Activated T-helper 9 cell treated with anti-CD3 and anti-CD28 coated beads, Interleukin-2, amount 50 U/mL, for 16 hours (primary cell): ENCODE measurements at regions not wholly inside any gene's neighbourhood (a gene's known extent, or its start where the extent isn't known, plus 50 kb on each side); places are given as distances from the start of the nearest gene placed in this dataset.
"Not testable (repeated sequence)": the region's sequence is repeated elsewhere in the genome, so short reads cannot be mapped to it uniquely, and the experiment has no call there.

ENCODE experiments used
- DNase-seq: peaks from one replicate; pipeline ENCODE4 v3.0.0-alpha.2; 2020; ENCODE audit warnings: low read depth

DNA sequence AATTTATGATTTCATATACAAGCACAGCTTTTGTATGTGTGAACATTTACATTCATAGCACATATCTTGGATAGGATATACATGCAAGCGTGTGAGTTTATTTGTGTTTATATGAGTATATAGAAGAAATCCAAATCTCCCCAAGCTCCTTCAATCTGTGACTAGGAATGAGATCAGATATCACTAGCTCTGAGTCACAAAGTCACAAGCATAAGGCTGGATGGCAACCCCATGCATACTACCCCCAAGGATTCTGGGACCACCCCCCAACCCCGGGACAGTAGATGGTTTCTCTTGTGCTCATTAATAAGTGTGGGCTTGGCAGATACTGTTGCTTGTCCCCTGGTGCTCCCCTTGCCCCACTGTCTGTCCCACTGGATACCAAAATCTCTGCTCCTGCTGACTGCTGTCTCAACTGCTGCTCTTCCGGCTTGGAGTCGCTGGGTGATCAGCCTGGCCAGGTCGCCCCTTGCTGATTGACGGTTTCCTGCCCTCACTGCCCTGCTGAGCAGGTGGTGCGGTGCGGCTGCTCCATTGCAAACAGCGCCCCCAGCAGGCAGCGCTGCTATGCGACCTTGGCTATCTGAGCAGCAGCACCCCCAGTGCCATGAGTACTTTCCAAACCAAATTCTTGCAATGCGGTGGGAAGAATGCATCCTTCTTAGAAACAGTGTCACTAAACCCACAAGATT is 279.4 kb downstream of the CD83 start:
- DNase-seq = no peak

DNA sequence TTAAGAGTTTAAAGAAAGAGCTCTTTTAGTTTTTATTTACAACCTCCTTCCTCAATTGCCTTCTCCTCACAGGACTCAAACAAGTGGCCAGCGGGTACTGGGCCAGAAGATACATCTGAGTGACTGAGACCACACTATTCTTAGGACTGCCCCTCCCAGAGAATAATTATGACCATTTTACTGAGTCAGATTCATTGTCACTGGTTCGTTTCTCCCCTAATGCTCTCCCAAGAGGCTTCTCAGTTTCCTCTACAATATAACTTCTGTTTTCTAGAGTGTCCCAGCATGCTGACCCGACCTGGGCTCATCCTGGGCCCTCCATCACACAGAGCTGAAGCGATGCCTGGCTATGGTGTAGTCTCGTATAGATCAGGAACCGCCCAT is 279.9 kb downstream of the CD83 start:
- DNase-seq = no peak

DNA sequence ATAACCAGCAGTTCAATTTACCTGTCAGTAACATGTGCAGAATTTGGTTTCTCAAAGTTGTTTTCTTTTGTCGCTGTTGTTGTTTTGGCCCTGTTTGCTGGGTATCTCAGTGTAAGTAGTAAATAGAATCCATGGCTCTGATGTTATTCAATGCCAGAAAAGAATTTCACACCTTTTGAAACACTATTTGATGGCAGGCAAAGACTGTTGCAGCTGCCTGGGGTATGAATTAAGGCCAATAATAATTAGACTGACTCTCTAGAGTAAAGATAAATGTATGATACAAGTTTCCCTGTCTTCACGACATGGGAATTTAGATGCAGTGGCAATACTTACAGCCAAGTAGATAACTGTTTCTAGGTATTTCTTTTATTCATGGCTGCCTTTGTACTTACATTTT is 281.4 kb downstream of the CD83 start:
- no peak for DNase-seq

DNA sequence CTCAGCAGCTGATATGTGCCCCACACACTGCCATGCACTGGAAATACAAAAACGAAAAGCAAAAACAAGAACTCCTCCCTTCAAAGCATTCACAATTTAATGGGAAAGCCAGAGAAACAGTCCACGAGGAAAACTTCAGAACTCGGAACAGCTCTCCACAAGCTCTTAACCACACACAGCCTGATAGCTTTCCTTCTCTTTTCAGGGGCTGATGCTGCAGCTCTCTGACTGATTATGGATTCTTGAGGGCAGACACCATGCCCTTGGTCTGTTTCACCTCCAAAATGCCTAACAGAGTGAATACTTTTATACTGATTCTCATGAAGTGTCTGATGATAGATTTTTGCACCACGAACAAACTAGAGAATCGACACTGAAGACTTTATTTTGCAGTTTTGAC is 282.1 kb downstream of the CD83 start:
- DNase-seq = no peak

DNA sequence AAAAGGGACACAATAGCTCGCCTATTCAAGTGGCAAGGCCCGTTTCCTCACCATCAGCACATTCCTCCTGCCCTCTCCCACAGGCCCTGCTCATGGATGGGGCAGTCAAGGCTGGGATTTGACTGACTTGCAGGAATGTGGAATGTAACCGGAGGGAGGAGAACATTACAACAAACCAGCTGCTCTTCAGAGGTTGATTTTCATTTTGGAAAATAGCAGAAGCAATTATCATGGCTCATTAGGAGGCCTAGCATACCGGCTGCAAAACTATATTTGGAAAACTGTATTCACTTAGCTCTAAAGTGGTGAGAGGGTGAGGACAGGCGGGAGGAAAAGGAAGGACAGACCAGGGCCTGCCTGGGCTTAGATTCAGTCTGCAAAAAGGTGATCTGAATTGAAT is 283.7 kb downstream of the CD83 start:
- no peak for DNase-seq

DNA sequence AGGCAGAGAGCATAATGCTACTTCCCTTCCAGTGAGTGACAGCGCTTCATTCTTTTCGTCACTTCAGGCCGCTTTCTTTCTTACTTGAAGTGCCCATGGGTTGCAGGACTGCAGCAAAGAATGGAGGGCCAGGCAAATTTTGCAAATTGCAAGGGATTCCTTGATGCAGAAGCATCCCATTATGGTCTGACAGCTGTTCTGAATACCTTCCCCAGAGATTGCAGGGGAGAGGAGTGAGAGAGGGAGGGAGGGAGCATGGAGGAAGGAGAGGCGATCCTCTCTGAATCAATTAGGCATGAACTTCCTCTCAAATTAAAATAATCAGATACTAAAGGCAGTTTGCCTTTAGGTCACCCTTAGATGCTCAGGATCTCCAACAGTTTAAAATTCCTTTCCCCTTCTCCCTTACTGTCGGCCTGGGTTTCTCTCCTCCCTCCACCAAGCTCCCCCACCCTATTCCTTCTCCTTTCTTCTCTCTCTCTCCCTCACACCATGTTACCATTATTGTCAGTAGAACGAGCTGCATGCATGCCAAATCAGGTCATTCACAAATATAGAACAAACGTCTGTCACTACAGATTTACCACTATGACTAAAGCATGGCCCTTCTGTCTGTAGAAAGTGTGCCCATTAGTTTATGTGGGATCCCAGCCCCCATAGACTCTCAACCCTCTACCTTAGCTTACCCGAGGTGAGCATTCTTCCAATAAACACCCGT is 289.2 kb downstream of the CD83 start:
- DNase-seq = no peak

DNA sequence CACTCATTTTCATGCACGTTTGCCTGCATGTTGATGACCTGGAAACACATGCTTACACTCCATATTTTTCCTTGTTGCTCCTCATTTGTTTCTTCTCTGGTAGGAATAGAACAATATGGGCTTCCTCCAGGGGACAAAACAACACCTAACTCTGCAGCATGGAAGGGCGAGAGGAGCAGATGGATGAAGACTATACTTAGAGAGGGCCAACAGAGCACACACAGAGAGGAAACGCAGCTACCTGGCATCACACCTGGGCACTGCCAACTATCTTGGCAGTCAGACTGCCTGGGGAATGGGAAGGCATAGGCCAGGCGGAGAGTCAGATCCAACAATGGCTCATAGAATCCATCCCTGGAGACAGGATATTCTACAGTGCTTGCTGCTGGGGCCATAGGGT is 290.9 kb downstream of the CD83 start:
- no peak for DNase-seq

DNA sequence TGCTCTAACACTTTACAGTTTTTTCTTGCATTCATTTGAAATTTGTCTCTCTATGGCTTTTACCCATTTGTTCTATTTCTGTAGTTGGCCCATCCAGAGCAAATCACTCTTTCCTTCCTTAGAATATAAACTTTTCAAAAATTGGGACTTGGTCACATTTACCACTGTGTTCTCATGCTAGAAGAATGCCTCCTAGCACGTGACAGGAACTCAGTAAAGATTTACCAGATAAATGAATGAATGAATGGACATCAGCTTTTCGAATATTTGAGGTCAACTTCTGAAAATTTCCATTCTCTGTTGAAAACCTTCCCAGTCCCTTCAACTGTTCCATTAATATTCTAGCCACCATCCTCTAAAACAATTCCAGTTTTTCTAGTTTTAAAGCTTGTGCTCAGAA is 294.5 kb downstream of the CD83 start:
- no peak for DNase-seq

DNA sequence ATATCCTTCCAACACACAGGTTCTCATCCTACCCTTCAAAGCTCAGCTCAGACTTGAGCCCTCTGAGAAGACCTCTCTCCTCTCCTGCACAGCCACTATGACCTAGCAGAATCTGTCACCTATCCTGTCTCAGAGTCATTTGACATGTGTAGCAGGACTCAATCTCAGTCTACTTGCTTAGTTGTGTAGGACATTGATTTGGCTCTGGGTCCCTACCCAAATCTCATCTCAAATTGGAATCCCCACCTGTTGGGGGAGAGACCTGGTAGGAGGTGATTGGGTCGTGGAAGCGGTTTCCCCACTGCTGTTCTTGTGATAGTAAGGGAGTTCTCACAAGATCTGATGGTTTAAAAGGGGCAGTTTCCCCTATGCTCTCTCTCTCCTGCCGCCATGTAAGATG is 297.9 kb downstream of the CD83 start:
- DNase-seq = no peak

DNA sequence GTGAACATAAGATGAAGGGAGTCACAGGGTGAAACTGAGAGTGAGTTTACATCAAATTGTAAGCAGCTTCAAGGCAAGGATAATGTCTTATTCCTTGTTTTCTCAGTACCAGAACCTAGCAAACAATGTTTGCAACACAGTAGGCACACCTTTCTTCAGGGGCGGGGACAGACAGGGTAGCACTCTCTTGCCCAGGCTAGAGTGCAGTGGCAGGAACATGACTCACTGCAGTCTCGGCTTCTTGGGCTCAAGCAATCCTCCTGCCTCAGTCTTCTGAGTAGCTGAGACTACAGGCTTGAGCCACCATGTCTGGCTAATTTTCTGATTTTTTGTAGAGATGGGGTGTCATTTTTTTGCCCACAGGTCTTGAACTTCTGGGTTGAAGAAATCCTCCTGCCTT is 299.8 kb downstream of the CD83 start:
- no peak for DNase-seq

DNA sequence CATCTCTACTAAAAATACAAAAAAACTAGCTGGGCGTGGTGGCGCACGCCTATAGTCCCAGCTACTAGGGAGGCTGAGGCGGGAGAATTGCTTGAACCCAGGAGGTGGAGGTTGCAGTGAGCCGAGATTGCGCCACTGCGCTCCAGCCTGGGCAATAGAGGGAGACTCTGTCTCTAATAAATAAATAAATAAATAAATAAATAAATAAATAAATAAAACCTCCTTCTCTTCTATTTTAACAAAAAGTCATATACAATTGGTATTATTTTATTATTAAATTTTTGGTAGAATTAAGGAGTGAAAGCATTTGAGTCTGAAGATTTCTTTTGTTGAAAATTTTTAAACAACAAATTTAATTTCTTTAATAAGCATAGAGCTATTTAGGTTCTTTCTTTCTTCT is 301.7 kb downstream of the CD83 start:
- not testable (repeated sequence) for DNase-seq

DNA sequence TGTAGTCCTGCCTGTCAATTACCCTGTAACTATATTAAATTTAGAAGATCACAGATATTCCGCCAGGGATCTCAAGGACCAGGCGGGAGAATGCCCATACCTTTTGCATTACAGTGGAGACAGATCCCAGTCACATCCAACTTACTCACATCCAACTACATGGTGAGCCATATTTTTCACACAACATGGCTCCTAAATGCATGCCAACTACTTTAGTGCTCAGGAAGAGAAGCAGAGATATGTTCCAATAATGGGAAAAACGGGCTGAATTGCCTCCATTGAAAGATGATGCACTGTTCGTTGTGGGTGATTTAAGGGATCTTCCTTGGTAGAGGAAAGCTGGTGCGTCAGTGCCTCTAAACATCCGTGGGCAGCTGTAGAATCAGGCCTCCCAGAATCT is 304.5 kb downstream of the CD83 start:
- no peak for DNase-seq

DNA sequence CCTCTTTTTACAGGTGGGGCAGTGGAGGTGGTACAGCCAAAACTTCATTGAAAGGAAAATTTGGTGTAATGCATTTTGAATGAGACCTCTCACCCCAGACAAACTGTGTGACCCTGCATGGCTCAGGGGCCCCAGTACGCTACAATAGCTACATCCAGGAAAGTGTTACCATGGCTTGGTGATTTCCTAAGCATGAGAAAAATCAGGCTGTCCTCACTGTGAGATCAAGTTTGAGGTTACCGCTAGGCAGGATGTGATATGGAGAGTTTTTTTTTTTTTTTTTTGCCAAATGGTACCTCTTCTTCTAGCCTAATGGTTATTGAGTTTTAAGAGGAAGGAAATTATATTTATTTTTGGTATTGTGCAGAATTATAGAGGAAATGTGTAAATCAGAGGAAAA is 305.3 kb downstream of the CD83 start:
- DNase-seq = no peak

DNA sequence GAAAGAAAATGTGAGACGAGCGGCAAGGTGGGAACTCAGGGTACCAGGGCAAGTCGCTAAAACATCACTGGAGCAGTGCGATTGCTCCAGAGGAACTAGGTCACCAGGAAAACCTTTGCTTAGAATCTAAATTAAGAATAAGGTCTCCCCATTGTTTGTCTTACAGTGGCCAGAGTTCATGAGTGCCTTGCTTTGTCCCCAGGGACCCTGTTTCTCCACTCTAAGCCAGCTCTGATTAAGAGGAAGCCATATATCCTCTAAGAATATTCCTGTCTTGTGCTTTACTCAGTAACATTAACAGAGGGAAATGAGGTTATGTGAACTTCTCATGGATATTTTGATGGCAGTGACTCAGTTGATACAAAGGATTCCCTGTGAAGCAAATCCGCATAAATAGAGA is 305.8 kb downstream of the CD83 start:
- DNase-seq = no peak

DNA sequence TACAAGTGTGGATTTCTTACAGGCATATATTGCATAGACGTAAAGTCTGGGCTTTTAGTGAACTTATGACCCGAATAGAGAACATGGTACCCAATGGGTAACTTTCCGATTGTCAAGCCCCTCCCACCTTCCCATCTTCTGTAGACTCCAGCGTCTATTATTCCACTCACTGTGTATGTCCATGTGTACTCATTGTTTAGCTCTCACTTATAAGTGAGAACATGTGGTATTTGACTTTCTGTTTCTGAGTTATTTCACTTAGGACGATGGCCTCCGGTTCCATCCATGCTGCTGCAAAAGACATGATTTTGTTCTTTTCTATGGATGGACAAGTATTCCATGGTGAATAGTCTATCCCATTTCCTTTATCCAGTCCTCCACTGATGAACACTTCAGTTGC is 306.4 kb downstream of the CD83 start:
- no peak for DNase-seq

DNA sequence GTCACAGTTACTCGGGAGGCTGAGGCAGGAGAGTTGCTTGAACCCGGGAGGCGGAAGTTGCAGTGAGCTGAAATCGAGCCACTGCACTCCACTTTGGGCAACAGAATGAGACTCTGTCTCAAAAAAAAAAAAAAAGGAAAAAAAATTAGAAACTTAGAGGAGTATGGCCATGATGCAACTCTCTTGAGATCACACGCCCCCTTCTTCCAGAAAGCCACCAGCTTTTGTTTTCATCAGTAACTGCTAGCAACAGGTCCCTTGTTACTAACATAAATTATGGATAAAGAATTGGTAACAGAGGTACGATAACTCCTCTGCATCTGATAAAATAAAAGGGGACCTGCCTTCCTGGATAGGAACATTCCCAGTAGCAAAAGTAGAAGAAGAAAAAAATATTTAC is 308.2 kb downstream of the CD83 start:
- no peak for DNase-seq

DNA sequence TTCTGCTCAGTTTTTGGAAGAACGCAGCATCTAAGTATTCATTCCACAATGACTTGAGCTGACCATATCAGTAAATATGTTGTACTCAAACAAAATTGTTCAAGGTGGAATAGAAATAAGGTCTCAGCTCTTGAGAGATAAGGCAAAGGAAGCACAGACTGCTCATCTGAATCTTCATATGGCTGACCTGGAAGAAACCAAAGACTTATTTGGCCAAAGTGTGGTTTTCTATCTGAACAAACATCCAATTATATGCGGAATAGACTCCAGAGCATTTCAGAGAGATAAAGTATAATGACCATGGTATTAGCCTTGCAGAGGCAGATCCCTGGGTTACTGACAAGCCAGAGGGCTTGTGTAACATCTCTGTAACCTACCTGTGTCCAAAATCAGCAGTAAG is 308.7 kb downstream of the CD83 start:
- DNase-seq = no peak

DNA sequence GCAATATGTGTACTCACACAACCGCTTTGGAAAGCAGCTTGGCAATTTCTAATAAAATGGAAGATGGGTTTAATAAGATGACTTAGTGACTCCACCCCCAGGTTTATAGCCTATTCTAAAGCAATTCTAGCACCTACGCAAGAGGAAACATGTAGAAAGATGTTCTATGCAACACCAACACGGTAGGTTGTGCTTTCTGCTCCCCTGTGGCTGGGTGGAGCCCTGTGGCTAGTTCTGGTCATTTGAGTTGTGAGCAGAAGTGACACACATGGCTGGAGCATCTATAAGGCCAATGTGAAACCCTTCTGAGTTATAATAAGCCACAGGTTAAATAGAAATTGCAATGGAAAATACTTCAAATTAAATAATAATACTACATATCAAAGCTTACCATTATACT is 310.7 kb downstream of the CD83 start:
- DNase-seq = no peak

DNA sequence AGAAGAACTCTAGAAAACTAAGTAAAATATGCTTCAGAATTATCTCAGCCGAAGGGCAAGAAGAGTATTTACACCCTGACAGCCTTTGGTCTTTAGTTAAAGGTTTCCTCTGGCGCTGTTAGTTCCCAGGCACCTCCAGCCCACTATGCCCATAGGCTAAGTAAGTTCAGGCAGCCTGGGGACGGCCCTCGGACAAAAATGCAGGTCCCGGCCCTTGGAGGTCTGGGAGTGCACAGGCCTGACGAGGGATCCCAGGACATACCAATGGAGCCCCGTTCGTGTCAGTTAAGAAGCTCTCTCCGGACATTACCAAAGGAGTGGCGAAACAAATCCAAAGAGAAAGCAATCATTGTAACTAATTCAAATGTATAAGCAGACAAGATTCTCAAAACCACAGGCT is 311.8 kb downstream of the CD83 start:
- no peak for DNase-seq

DNA sequence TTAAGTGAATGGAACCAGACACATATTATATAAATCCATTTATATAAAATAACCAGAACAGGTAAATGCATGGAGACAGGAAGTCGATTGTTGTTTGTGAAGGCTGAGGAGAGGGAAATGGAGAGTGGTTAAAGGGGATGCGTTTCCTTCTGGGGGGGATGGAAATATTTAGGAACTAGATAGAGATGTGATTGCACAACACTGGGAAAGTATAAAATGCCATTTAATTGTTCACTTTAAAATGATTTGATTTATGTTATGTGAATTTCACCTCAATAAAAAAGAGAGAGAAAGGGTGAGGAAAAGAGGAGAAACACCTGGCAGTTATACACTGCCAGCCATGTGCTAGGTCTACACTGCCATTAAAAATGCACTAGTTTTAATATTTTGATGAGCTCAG is 312.6 kb downstream of the CD83 start:
- no peak for DNase-seq

DNA sequence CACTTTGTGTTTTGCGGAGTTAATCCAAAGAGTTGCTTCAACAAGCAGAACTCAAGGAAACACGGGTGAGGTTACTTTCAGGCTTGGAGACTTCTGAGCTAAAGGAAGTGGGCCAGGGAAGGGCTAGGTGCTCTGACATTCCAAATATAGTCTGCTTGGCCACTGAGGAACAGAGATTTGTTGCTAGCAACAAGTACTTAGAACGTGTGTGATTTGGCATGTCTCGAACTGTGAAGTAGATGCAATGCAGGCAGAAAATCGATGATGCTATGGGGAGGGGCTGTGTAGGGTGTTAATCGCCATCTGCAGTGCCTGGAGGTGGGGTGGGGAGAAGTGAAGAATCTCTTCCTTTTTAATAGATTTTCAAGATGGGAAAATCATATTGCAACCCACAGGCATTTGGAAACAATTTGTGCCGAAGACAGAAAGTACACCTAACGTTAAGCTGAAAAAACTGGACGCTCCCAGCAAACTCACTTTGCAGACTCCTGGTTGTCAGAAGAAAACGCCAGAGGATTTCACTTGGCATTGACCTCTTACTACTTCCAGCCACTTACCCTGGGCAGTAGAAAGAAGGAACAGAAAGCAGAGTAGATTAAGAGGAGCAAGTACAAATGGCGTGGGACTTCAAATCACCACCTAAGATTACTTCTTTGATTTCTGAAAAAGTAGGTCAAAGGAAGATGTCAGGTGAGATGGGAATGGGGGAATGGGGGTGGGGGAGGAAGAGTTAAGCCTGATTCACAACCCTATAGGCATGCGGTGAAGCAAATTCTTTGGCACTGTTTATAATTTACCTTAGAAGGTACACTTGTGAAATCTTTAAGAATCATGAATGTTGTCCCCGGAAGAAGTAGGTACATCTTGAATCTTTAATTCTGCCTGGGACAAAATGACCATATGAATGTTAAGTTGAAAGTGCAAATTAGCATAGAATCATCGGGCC is 314.1 kb downstream of the CD83 start:
- no peak for DNase-seq

DNA sequence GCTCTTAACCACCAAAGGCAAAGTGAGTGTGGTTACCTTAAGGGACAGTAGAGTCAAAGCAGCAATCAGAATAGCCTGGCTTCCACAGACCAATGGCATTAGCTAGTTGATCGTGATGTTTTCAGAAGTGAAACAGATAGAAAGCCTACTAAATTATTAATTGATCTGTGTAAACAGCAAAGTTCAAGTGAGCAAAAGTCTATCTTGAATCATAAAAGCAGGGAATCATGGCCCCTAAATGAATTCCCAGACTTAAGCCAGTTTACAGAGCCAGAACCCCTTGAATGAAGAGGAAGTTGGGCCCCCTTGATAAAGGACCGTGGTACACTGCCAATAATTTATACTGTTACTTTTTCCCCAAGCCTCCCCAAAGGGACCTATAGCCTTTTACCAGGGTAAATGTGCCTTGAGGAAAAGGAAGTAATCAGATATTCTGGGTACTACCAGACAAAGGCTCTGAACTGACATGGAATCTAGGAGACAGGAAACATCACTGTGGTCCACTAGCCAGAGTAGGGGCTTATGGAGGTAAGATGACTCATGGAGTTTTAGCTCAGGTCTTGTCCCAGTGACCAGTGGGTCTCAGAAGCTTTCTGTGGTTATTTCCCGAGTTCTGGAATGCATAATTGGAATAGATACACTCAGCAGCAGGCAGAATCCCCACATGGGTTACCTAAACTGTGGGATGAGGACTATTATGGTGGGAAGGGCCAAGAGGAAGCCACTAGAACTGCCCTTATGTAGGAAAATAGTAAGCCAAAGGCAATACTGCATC is 317.5 kb downstream of the CD83 start:
- DNase-seq = no peak
